HEK293T (cell line): ENCODE measurements at regions not wholly inside any gene's neighbourhood (a gene's known extent, or its start where the extent isn't known, plus 50 kb on each side); places are given as distances from the start of the nearest gene placed in this dataset.

ENCODE experiments used
- ARNT ChIP-seq: fragments of 450-650 bp; IDR thresholded peaks from 2 replicates; pipeline ENCODE4 v1.6.1; 2017; ENCODE audit warnings: mild to moderate bottlenecking
- BHLHE40 ChIP-seq: fragments of 450-650 bp; IDR thresholded peaks from 2 replicates; pipeline ENCODE4 v1.6.1; 2016; ENCODE audit warnings: mild to moderate bottlenecking, moderate library complexity, borderline replicate concordance
- ELF4 ChIP-seq: fragments of 450-650 bp; IDR thresholded peaks from 2 replicates; pipeline ENCODE4 v1.6.1; 2017; ENCODE audit warnings: antibody characterized with exemption
- FOXA1 ChIP-seq: fragments of 450-650 bp; IDR thresholded peaks from 2 replicates; pipeline ENCODE4 v1.6.1; 2016; ENCODE audit warnings: mild to moderate bottlenecking
- HDGF ChIP-seq: fragments of 450-650 bp; IDR thresholded peaks from 2 replicates; pipeline ENCODE4 v1.6.1; 2017; ENCODE audit warnings: antibody characterized with exemption, borderline replicate concordance
- L3MBTL2 ChIP-seq: fragments of 450-650 bp; conservative IDR thresholded peaks from 2 replicates; pipeline ENCODE4 v1.6.1; 2016; ENCODE audit warnings: mild to moderate bottlenecking
- NFRKB ChIP-seq: fragments of 450-650 bp; IDR thresholded peaks from 2 replicates; pipeline ENCODE4 v1.6.1; 2016; ENCODE audit warnings: mild to moderate bottlenecking, moderate library complexity
- SP1 ChIP-seq: fragments of 450-650 bp; IDR thresholded peaks from 2 replicates; pipeline ENCODE4 v1.6.1; 2017
- SUZ12 ChIP-seq: fragments of 450-650 bp; IDR thresholded peaks from 2 replicates; pipeline ENCODE4 v1.6.1; 2016; ENCODE audit warnings: mild to moderate bottlenecking

- TF ChIP-seq HDGF (no peak), BHLHE40 (no peak), NFRKB (no peak), SUZ12 (no peak), ELF4 (no peak), ARNT (no peak), L3MBTL2 (no peak), SP1 (no peak), FOXA1 (no peak)
These were observed 111.4 kb upstream of the PREP start for GRCh38 chr6:105514306-105514705.
